ENCODE measurements at regions not wholly inside any gene's neighbourhood (a gene's known extent, or its start where the extent isn't known, plus 50 kb on each side); places are given as distances from the start of the nearest gene placed in this dataset.

DNA sequence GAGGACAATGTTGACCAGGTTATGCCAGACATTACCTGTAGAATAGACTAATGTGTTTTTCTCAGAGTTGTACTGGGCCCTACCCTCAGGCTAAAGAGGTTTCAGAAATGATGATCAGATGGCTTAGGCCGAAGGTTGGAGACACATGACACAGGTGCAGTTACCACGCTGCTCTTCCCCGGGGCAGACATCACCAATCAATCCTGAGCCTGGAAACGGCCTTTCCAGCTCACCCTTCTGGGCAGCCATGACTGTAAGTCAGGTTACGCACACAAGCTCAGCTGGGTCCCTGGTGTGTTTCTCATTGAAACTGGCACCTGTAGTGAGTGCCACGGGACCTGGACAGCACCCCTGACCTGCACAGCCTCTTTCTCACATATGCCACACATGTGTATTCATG lies 299.3 kb downstream of the UQCRFS1 start:
- intact Hi-C loops (cut with DNase I), result no loop called here
- no peaks in the 10 kb centered on the region for H3K4me1 ChIP-seq
- ATAC-seq (no peak), DNase-seq (no peak)
- no peaks in the 10 kb centered on the region for H3K36me3 ChIP-seq
- H3K4me3 ChIP-seq, result no peak overlapping the region
- H3K9me3 ChIP-seq, result no peaks in the 10 kb centered on the region
- H3K27me3 ChIP-seq, result no peaks in the 10 kb centered on the region
- H3K27ac ChIP-seq, result no peak overlapping the region
- no peak for TF ChIP-seq CTCF (IDR thresholded peaks at IDR 0.05)

- no peaks in the 10 kb centered on the region for H3K27me3 ChIP-seq
- no peaks in the 10 kb centered on the region for H3K9me3 ChIP-seq
- DNase-seq (no peak), ATAC-seq (no peak)
- H3K36me3 ChIP-seq, result no peaks in the 10 kb centered on the region
- H3K4me3 ChIP-seq, result no peak overlapping the region
- H3K27ac ChIP-seq, result no peak overlapping the region
- no peak for TF ChIP-seq CTCF (IDR thresholded peaks at IDR 0.05)
- intact Hi-C loops (cut with DNase I), result no loop called here
- H3K4me1 ChIP-seq, result no peaks in the 10 kb centered on the region
Observed at GRCh38 chr19:28908941-28909340, 304.0 kb downstream of the UQCRFS1 start.

DNA sequence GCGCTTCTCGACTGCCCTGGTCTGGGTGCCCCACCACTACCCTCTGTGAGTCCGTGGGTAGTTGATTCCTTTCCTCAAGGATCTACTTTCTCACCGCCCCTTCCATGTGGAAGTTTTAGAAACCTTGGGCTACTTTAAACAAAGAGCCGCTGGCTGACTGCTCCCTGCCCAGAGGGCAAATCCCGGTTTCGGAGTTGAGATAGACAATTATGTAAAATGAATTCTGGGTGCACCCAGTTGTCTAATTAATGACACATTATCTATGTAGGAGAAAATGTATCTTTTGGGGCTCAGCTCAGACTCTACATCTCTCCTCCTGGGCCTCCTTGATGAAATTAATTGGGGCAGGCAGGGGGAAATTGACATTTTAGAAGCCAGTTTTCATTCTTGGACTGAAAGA lies 305.4 kb downstream of the UQCRFS1 start:
- Histone ChIP-seq H3K9me3 (no peaks in the 10 kb centered on the region), H3K4me3 (no peak overlapping the region), H3K27ac (no peak overlapping the region), H3K4me1 (no peaks in the 10 kb centered on the region), H3K27me3 (no peaks in the 10 kb centered on the region), H3K36me3 (no peaks in the 10 kb centered on the region)
- DNase-seq, result no peak
- intact Hi-C loops (cut with DNase I), result no loop called here
- TF ChIP-seq CTCF (IDR thresholded peaks at IDR 0.05), result no peak
- no peak for ATAC-seq

DNA sequence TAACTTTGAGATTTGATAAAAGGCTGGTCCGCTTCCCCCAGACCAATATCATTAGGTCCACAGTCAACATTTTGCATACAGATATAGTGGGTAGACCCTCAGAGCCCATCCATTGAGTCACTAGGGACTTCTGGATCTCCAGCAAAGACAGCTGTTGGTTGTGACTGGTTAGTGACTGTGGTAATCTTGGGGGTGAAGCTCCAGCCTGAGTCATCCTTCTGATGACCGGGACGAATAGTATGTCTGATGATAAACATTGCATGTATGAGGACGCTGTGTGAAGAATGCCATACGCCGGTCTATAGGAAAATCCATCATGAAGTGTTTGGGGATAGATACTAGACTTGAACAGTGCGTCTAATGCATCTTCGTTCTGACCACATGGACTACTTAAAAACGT lies 307.0 kb downstream of the UQCRFS1 start:
- ATAC-seq, result no peak
- Histone ChIP-seq H3K4me1 (no peaks in the 10 kb centered on the region), H3K36me3 (no peaks in the 10 kb centered on the region), H3K27ac (no peak overlapping the region), H3K27me3 (no peaks in the 10 kb centered on the region), H3K4me3 (no peak overlapping the region), H3K9me3 (no peaks in the 10 kb centered on the region)
- DNase-seq, result no peak
- intact Hi-C loops (cut with DNase I), result no loop called here
- no peak for TF ChIP-seq CTCF (IDR thresholded peaks at IDR 0.05)

DNA sequence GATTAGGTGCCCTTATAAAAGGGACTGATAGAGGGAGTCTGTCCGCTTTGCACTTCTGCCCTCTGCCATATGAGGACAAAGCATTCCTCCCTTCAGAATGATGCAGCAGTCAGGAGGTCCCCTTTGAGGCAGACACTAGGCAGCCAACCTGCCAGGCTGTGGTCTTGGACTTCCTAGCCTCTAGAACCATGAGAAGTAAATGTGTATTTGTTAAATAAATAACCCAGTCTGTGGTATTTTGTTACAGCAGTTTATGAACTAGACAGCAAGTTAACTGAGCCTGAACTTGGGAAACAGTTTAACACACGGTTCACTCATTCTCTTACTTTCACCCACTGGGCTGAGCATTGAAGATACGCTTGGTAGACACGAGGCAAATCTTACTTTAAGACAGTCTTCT lies 313.2 kb downstream of the UQCRFS1 start:
- intact Hi-C loops (cut with DNase I), result no loop called here
- no peak for ATAC-seq
- no peak for TF ChIP-seq CTCF (IDR thresholded peaks at IDR 0.05)
- no peaks in the 10 kb centered on the region for H3K4me1 ChIP-seq
- H3K9me3 ChIP-seq, result no peaks in the 10 kb centered on the region
- no peaks in the 10 kb centered on the region for H3K36me3 ChIP-seq
- no peak overlapping the region for H3K4me3 ChIP-seq
- H3K27ac ChIP-seq, result no peak overlapping the region
- no peak for DNase-seq
- H3K27me3 ChIP-seq, result no peaks in the 10 kb centered on the region

GRCh38 chr19:28898249-28898648 lies 314.7 kb downstream of the UQCRFS1 start:
- Histone ChIP-seq H3K27me3 (no peaks in the 10 kb centered on the region), H3K4me1 (no peaks in the 10 kb centered on the region), H3K9me3 (no peaks in the 10 kb centered on the region), H3K36me3 (no peaks in the 10 kb centered on the region), H3K4me3 (no peak overlapping the region), H3K27ac (no peak overlapping the region)
- DNase-seq (no peak), ATAC-seq (no peak)
- no peak for TF ChIP-seq CTCF (IDR thresholded peaks at IDR 0.05)
- intact Hi-C loops (cut with DNase I), result no loop called here

Data from upper lobe of right lung (tissue), 1 donor.